A673 (cell line): ENCODE measurements at regions not wholly inside any gene's neighbourhood (a gene's known extent, or its start where the extent isn't known, plus 50 kb on each side); places are given as distances from the start of the nearest gene placed in this dataset.

Experiments used
- CTCF ChIP-seq: fragments of 300-800, 200-600 bp; sonication (generic); conservative IDR thresholded peaks from 2 replicates; pipeline ENCODE4 v1.5.1; 2017; ENCODE audit warnings: low read depth, mild to moderate bottlenecking, antibody characterized with exemption, low read length, moderate library complexity, mixed read lengths
- EZH2 ChIP-seq: fragments of 200-600 bp; sonication (generic); IDR thresholded peaks from 2 replicates; pipeline ENCODE4 v1.6.1; 2017; ENCODE audit warnings: borderline replicate concordance, low read depth, mild to moderate bottlenecking, mixed read lengths, antibody characterized with exemption, low read length; ENCODE audit not compliant: poor library complexity, severe bottlenecking

GRCh38 chr4:126973201-126973600 lies 659.6 kb upstream of the INTU start:
- TF ChIP-seq CTCF (no peak), EZH2 (no peak)
